Heart left ventricle (tissue), 13 donors: ENCODE measurements at regions not wholly inside any gene's neighbourhood (a gene's known extent, or its start where the extent isn't known, plus 50 kb on each side); places are given as distances from the start of the nearest gene placed in this dataset.

Source experiments
- POLR2A ChIP-seq, 2 donors: fragments of 450-650 bp; IDR thresholded peaks; one replicate each; pipeline ENCODE4 v1.6.1; 2017; ENCODE audit warnings: antibody characterized with exemption in 2 of 2, mild to moderate bottlenecking in 2 of 2, moderate library complexity in 2 of 2
- TF ChIP-seq, protein P1 (sequence below), 12 donors: fragments of 200-600 bp; sonication (generic) in 4 of 12; IDR thresholded peaks; one replicate each; pipeline versions ENCODE4 v1.5.0 to v1.8.0; 2018 to 2022; ENCODE audit warnings: antibody characterized with exemption in 12 of 12, mild to moderate bottlenecking in 5 of 12
- donor health status: ischemic (EF 13 %, LVEDD 7.1; RV severe dilation, severe dysfunction).
- donor health status: DM: no; HTN: yes; CAD: no.
- donor health status: DM: no; HTN: no; CAD: no.
- donor health status: ischemic (EF 25% LVEDD 6.9; RV normal size, moderate dysfunction).
- donor health status: ischemic (EF 25% LVEDD 5.7; RV mildly dilated, moderate dysfunction).
- donor health status: ischemic (EF 35%, LVEDD 5.7; RV mildly dilated, moderate dysfunction).
- donor health status: nonischemic (EF 11% LVEDD 7.7; RV severe dilation, severe dysfunction).
- donor health status: DM: yes; HTN: yes; CAD: no.
- donor health status: PGD.
- donor health status: ischemic (EF 29% LVEDD 5.4; RV normal size, mild dysfunction).
- donor health status: nonischemic (EF 23%, LVEDD 6.1; RV moderate dilation, normal function).

DNA sequence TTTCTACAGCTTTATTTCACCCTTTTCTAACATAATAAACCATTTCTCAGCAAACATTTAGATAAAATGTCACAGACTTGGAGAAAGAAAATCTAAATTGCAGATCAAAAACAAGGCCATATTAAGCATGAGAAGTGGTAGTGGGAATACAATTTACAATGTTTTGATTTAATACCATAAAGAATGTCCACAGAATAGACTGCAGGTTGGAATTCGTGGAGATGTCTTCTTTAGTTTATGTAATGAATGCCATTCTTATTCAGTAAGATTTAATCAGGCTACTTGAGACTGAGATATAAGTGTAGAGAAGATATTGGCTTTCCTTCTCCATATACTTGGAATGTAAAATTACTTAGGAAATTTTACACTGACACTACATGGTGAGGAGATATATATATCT is 91.9 kb upstream of the ZFP42 start:
- TF ChIP-seq, protein P1, sequence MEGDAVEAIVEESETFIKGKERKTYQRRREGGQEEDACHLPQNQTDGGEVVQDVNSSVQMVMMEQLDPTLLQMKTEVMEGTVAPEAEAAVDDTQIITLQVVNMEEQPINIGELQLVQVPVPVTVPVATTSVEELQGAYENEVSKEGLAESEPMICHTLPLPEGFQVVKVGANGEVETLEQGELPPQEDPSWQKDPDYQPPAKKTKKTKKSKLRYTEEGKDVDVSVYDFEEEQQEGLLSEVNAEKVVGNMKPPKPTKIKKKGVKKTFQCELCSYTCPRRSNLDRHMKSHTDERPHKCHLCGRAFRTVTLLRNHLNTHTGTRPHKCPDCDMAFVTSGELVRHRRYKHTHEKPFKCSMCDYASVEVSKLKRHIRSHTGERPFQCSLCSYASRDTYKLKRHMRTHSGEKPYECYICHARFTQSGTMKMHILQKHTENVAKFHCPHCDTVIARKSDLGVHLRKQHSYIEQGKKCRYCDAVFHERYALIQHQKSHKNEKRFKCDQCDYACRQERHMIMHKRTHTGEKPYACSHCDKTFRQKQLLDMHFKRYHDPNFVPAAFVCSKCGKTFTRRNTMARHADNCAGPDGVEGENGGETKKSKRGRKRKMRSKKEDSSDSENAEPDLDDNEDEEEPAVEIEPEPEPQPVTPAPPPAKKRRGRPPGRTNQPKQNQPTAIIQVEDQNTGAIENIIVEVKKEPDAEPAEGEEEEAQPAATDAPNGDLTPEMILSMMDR (IDR thresholded peaks at IDR 0.05), result no peak
- TF ChIP-seq POLR2A (IDR thresholded peaks at IDR 0.05), result no peak
